ENCODE measurements at regions not wholly inside any gene's neighbourhood (a gene's known extent, or its start where the extent isn't known, plus 50 kb on each side); places are given as distances from the start of the nearest gene placed in this dataset.

DNA sequence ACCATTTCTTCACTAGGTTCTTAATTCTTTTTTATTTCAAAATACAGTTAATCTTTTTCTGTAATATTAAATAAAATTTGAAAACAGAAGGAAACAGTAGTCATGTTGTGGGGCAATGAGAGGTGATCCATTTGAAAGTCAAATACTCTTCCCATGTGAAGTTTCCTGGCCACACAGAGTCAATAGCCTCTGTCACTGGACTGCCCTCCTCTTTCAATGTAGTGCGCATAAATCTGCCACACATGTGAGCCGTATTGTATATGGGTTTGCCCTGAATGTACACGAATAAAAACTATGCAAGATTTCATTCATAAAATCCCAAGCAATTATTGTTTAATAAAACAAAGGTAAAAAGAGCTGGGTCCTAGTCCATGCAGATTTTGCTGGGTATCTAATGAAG lies 59.1 kb downstream of the NKX6-1 start (continued):
- TF ChIP-seq CBX3 (IDR thresholded peaks at IDR 0.05; ENCODE audit: borderline replicate concordance in 1 of 2, low read length in 2 of 2): no peak
- no peak for TF ChIP-seq SMARCA4 (IDR thresholded peaks at IDR 0.05)
- no peak for TF ChIP-seq ZFP1 (CRISPR knock-in tag; IDR thresholded peaks at IDR 0.05)
- TF ChIP-seq THAP7 (CRISPR knock-in tag; IDR thresholded peaks at IDR 0.05): no peak
- TF ChIP-seq PPARD (CRISPR knock-in tag; IDR thresholded peaks at IDR 0.05): no peak
- no peak for TF ChIP-seq FOXA3 (CRISPR knock-in tag; conservative IDR thresholded peaks at IDR 0.05 in 1 of 2, IDR thresholded peaks at IDR 0.05 in 1 of 2)
- no peak for TF ChIP-seq NR2C1 (IDR thresholded peaks at IDR 0.05)
- TF ChIP-seq NR2C1 (tag; IDR thresholded peaks at IDR 0.05): no peak

DNA sequence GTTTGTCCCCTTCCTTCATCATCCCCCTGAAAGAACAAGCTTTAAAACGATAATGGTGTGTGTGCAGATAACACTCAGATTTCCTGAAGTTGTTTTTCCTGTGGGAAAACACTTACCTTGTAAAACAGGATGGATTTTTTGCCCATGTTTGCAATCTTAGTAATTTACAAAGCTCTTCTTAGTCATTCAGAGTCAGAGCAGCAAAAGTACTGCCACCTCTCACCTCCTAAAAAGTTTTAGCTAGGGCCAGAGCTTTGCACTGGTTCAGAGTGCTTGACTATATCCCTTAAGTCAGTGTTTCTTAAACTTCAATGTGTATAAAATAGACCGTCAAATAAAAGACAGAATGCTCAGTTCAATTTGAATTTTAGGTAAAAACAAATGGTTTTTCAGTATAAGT lies 62.3 kb downstream of the NKX6-1 start:
- ATAC-seq: no peak
- intact Hi-C loops (cut with micrococcal nuclease): no loop called here
- no peaks in the 10 kb centered on the region for H3K9me3 ChIP-seq (replicated peaks; ENCODE audit: control insufficient read depth, insufficient read depth, low read depth, low read length)
- in situ Hi-C loops (cut with MboI): no loop called here
- H3K4me3 ChIP-seq: no peak overlapping the region
- no peak overlapping the region for H3K27ac ChIP-seq (ENCODE audit: extremely low read depth, low read depth, low read length)
- DNase-seq (ENCODE audit: extremely low read depth in 1 of 4, low spot score in 3 of 4): no peak
- 0% methylated on average over 2 of the region's 2 CpGs for WGBS (ENCODE audit: insufficient coverage, low coverage, missing lambda C conversion rate)
- no peak overlapping the region for H2AFZ ChIP-seq (ENCODE audit: low read depth, low read length)
- no peaks in the 10 kb centered on the region for H3K9me1 ChIP-seq (ENCODE audit: control insufficient read depth, insufficient read depth, low read length)
- no peaks in the 10 kb centered on the region for H4K20me1 ChIP-seq (replicated peaks; ENCODE audit: control insufficient read depth, insufficient read depth, low read length)
- H3K9ac ChIP-seq (ENCODE audit: insufficient read depth in 1 of 2, low read depth in 2 of 2, low read length in 2 of 2): no peak overlapping the region
- no peaks in the 10 kb centered on the region for H3K36me3 ChIP-seq (ENCODE audit: control insufficient read depth, insufficient read depth, low read length)
- no peaks in the 10 kb centered on the region for H3K4me1 ChIP-seq (replicated peaks in 1 of 2; ENCODE audit: control insufficient read depth in 2 of 2, insufficient read depth in 2 of 2, low read length in 2 of 2)
- no peak for FAIRE-seq
- CTCF ChIA-PET (ENCODE audit: low intra/inter-chr PET ratio): interaction anchor here (0.9 kb wide), 1 partner anchor 9 kb away, joined by 3 read pairs; no protein-coding TSS in a partner anchor
- H3K79me2 ChIP-seq (ENCODE audit: control insufficient read depth, insufficient read depth, low read length): no peaks in the 10 kb centered on the region
- no peaks in the 10 kb centered on the region; a peak in 1 of 5 replicates for H3K27me3 ChIP-seq (ENCODE audit: control insufficient read depth in 2 of 2, insufficient read depth in 2 of 2, low read length in 2 of 2)
- BruUV-seq (replicated peaks): no TSS peak
- H3K4me2 ChIP-seq (ENCODE audit: insufficient read depth, low read length): no peak overlapping the region
- POLR2A ChIA-PET: interaction anchor here (1.8 kb wide), 1 partner anchor 23 kb away, joined by 3 read pairs; no protein-coding TSS in a partner anchor
- no peak for TF ChIP-seq MTF1 (CRISPR knock-in tag; IDR thresholded peaks at IDR 0.05; ENCODE audit: borderline replicate concordance)
- no peak for TF ChIP-seq HOMEZ (CRISPR knock-in tag; IDR thresholded peaks at IDR 0.05)
- no peak for TF ChIP-seq ZSCAN29 (IDR thresholded peaks at IDR 0.05)
- no peak for TF ChIP-seq CLOCK (CRISPR knock-in tag; IDR thresholded peaks at IDR 0.05; ENCODE audit: borderline replicate concordance)
- TF ChIP-seq, protein P1, sequence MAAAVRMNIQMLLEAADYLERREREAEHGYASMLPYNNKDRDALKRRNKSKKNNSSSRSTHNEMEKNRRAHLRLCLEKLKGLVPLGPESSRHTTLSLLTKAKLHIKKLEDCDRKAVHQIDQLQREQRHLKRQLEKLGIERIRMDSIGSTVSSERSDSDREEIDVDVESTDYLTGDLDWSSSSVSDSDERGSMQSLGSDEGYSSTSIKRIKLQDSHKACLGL (CRISPR knock-in tag; IDR thresholded peaks at IDR 0.05; ENCODE audit: borderline replicate concordance, poor library complexity, severe bottlenecking): no peak
- TF ChIP-seq ZNF253 (CRISPR knock-in tag; conservative IDR thresholded peaks at IDR 0.05): no peak
- TF ChIP-seq THAP7 (CRISPR knock-in tag; IDR thresholded peaks at IDR 0.05): no peak
- no peak for TF ChIP-seq GATAD2B (IDR thresholded peaks at IDR 0.05; ENCODE audit: borderline replicate concordance)

All from K562 (cell line).